ENCODE measurements at regions not wholly inside any gene's neighbourhood (a gene's known extent, or its start where the extent isn't known, plus 50 kb on each side); places are given as distances from the start of the nearest gene placed in this dataset.

- TF ChIP-seq CTCF (IDR thresholded peaks at IDR 0.05; ENCODE audit: insufficient read depth, low read length, poor library complexity, severe bottlenecking) (no peak), EZH2phosphoT487 (conservative IDR thresholded peaks at IDR 0.05; ENCODE audit: low read length) (no peak)
These were observed 167.3 kb downstream of the FASLG start for GRCh38 chr1:172826096-172826741.

Data from SU-DHL-6 (cell line).